IMR-90 (cell line): ENCODE measurements at regions not wholly inside any gene's neighbourhood (a gene's known extent, or its start where the extent isn't known, plus 50 kb on each side); places are given as distances from the start of the nearest gene placed in this dataset.

Source experiments
- ATAC-seq: fragments of 200-7000 bp; cut with Tn5 transposase; 2 replicates; pipeline ENCODE4 v1.9.1; 2020; ENCODE audit warnings: low read depth, mild to moderate bottlenecking, moderate library complexity
- BruUV-seq: library from RNA; stranded (reverse); fragments of 400-500 nt; replicated peaks from 2 replicates; lab custom pipeline; 2021; lab: Mats Ljungman, UMichigan
- CTCF ChIA-PET: fragments of 300-600 bp; formaldehyde crosslinking; extraction: SDS; loops from one replicate; lab custom pipeline; 2021; ENCODE audit warnings: antibody characterized with exemption; lab: Yijun Ruan, JAX
- POLR2A ChIA-PET: fragments of 300-600 bp; sonication (Branson Sonifier 250); formaldehyde crosslinking; loops from one replicate; lab custom pipeline; 2022; ENCODE audit warnings: antibody characterized with exemption; ENCODE audit not compliant: unreplicated experiment; lab: Charles Lee
- DNase-seq: peaks from one replicate; pipeline ENCODE4 v3.0.0; 2013
- H2AFZ ChIP-seq: replicated peaks from 2 replicates; pipeline ENCODE3; 2013; ENCODE audit warnings: low read length, mild to moderate bottlenecking; ENCODE audit not compliant: poor library complexity
- H2AK5ac ChIP-seq: 2 replicates; pipeline ENCODE4 v1.6.1; 2013; ENCODE audit warnings: low read depth, low read length, inconsistent platforms
- H2AK9ac ChIP-seq: replicated peaks from 2 replicates; pipeline ENCODE3; 2013; ENCODE audit warnings: mild to moderate bottlenecking, low read depth, low read length, moderate library complexity; ENCODE audit not compliant: poor library complexity
- H2BK120ac ChIP-seq: 2 replicates; pipeline ENCODE4 v1.6.1; 2013; ENCODE audit warnings: low read depth, low read length, inconsistent platforms
- H2BK15ac ChIP-seq: 3 replicates; pipeline ENCODE4 v1.6.1; 2013; ENCODE audit warnings: low read depth, low read length, inconsistent platforms
- H2BK20ac ChIP-seq: 2 replicates; pipeline ENCODE4 v1.6.1; 2013; ENCODE audit warnings: low read depth, mild to moderate bottlenecking, inconsistent platforms, low read length, moderate library complexity
- H2BK5ac ChIP-seq: 2 replicates; pipeline ENCODE4 v1.6.1; 2013; ENCODE audit warnings: mild to moderate bottlenecking, low read depth, low read length, inconsistent platforms; ENCODE audit not compliant: poor library complexity, severe bottlenecking
- H3K14ac ChIP-seq: replicated peaks from 2 replicates; pipeline ENCODE4 v1.6.1; 2013; ENCODE audit warnings: low read depth, low read length, inconsistent platforms
- H3K18ac ChIP-seq: 2 replicates; pipeline ENCODE4 v1.6.1; 2013; ENCODE audit warnings: low read depth, low read length, control low read depth
- H3K23ac ChIP-seq: 2 replicates; pipeline ENCODE4 v1.6.1; 2013; ENCODE audit warnings: low read depth, low read length, inconsistent platforms
- H3K27ac ChIP-seq: 2 replicates; pipeline ENCODE4 v1.5.1; 2013; ENCODE audit warnings: mild to moderate bottlenecking, control low read depth, low read length; ENCODE audit not compliant: insufficient read depth
- H3K27me3 ChIP-seq: 2 replicates; pipeline ENCODE4 v1.6.1; 2013; ENCODE audit warnings: low read length; ENCODE audit not compliant: control insufficient read depth, insufficient read depth
- H3K36me3 ChIP-seq: 2 replicates; pipeline ENCODE4 v1.6.1; 2013; ENCODE audit warnings: low read length, mixed read lengths; ENCODE audit not compliant: control insufficient read depth, insufficient read depth
- H3K4ac ChIP-seq: 2 replicates; pipeline ENCODE4 v1.6.1; 2013; ENCODE audit warnings: low read depth, low read length, inconsistent platforms
- H3K4me1 ChIP-seq: 2 replicates; pipeline ENCODE4 v1.6.1; 2013; ENCODE audit warnings: low read length, mixed read lengths; ENCODE audit not compliant: control insufficient read depth, insufficient read depth
- H3K4me2 ChIP-seq: 2 replicates; pipeline ENCODE4 v1.6.1; 2013; ENCODE audit warnings: low read depth, mild to moderate bottlenecking, control low read depth, low read length, moderate library complexity
- H3K4me3 ChIP-seq: 2 replicates; pipeline ENCODE4 v1.5.1; 2013; ENCODE audit warnings: low read depth, mild to moderate bottlenecking, control low read depth, low read length, moderate library complexity; ENCODE audit not compliant: insufficient read depth
- H3K56ac ChIP-seq: 2 replicates; pipeline ENCODE4 v1.6.1; 2013; ENCODE audit warnings: low read length, inconsistent platforms; ENCODE audit not compliant: insufficient read depth; ENCODE audit errors: extremely low read depth
- H3K79me1 ChIP-seq, 2 experiments: 2 replicates each; pipeline ENCODE4 v1.6.1; 2013; ENCODE audit warnings: low read length in 2 of 2, inconsistent platforms in 1 of 2, low read depth in 1 of 2
- H3K9ac ChIP-seq: 2 replicates; pipeline ENCODE4 v1.6.1; 2013; ENCODE audit warnings: low read depth, low read length, control low read depth
- H3K9me1 ChIP-seq: 2 replicates; pipeline ENCODE4 v1.6.1; 2013; ENCODE audit warnings: low read length, inconsistent platforms; ENCODE audit not compliant: insufficient read depth
- H3K9me3 ChIP-seq: 2 replicates; pipeline ENCODE4 v1.6.1; 2013; ENCODE audit warnings: low read length; ENCODE audit not compliant: control insufficient read depth, insufficient read depth
- H4K20me1 ChIP-seq: 2 replicates; pipeline ENCODE4 v1.6.1; 2013; ENCODE audit warnings: low read length, inconsistent platforms; ENCODE audit not compliant: insufficient read depth
- H4K5ac ChIP-seq: 2 replicates; pipeline ENCODE4 v1.6.1; 2013; ENCODE audit warnings: mild to moderate bottlenecking, low read depth, low read length, control low read depth
- H4K8ac ChIP-seq, 2 experiments: 2 replicates each; pipeline ENCODE4 v1.6.1; 2013; ENCODE audit warnings: low read depth in 2 of 2, low read length in 2 of 2, control low read depth in 1 of 2, inconsistent platforms in 1 of 2
- H4K91ac ChIP-seq: 2 replicates; pipeline ENCODE4 v1.6.1; 2013; ENCODE audit warnings: low read depth, low read length, inconsistent platforms; ENCODE audit not compliant: insufficient read depth
- BHLHE40 ChIP-seq: fragments of 150-350 bp; IDR thresholded peaks from 2 replicates; pipeline ENCODE4 v1.6.1; 2016; ENCODE audit warnings: mild to moderate bottlenecking, low read depth, low read length
- CHD1 ChIP-seq: IDR thresholded peaks from 2 replicates; pipeline ENCODE4 v1.6.1; 2012; ENCODE audit warnings: low read depth, low read length, improper control_type of control experiment
- MAFK ChIP-seq: IDR thresholded peaks from 2 replicates; pipeline ENCODE4 v1.6.1; 2012; ENCODE audit warnings: low read depth, low read length, improper control_type of control experiment
- MAZ ChIP-seq: IDR thresholded peaks from 2 replicates; pipeline ENCODE4 v1.6.1; 2012; ENCODE audit warnings: low read depth, mild to moderate bottlenecking, low read length, improper control_type of control experiment, moderate library complexity, borderline replicate concordance
- MXI1 ChIP-seq: IDR thresholded peaks from 2 replicates; pipeline ENCODE4 v1.6.1; 2012; ENCODE audit warnings: low read depth, mild to moderate bottlenecking, low read length, moderate library complexity, borderline replicate concordance
- NFE2L2 ChIP-seq: fragments of 150-350 bp; IDR thresholded peaks from 2 replicates; pipeline ENCODE4 v1.6.1; 2016; ENCODE audit warnings: low read depth, mild to moderate bottlenecking, low read length
- POLR2A ChIP-seq: IDR thresholded peaks from 2 replicates; pipeline ENCODE4 v1.6.1; 2012; ENCODE audit warnings: mild to moderate bottlenecking, low read depth, low read length
- RCOR1 ChIP-seq: IDR thresholded peaks from 2 replicates; pipeline ENCODE4 v1.6.1; 2012; ENCODE audit warnings: mild to moderate bottlenecking, low read length, improper control_type of control experiment; ENCODE audit not compliant: insufficient replicate concordance
- RFX5 ChIP-seq: IDR thresholded peaks from 2 replicates; pipeline ENCODE4 v1.8.0; 2012; ENCODE audit warnings: low read depth, mild to moderate bottlenecking, low read length, moderate library complexity
- WGBS, 2 experiments: methylation state at CpG; one replicate each; pipeline versions ENCODE4 v1.1.5 to v1.1.7; 2013; ENCODE audit warnings: missing lambda C conversion rate in 2 of 2; ENCODE audit not compliant: insufficient read length in 1 of 2; ENCODE audit errors: extremely low coverage in 2 of 2; 5-methylcytosine and 5-hydroxymethylcytosine counted together
- dilution Hi-C: fragments of 300-500 bp; cut with HindIII; formaldehyde crosslinking; loops from one replicate; pipeline ENCODE4 v1.14.3; 2018; ENCODE audit warnings: low sequenced_read_pairs; ENCODE audit not compliant: unreplicated experiment
- in situ Hi-C: fragments of 300-500 bp; cut with MboI; formaldehyde crosslinking; loops from 3 replicates; pipeline ENCODE4 v1.14.3; 2019; ENCODE audit warnings: low sequenced_read_pairs, inconsistent platforms, mixed read lengths
- intact Hi-C: fragments of 100-400 bp; cut with micrococcal nuclease; formaldehyde crosslinking; loops from 2 replicates; pipeline ENCODE4 v1.10.0; 2022
- TF ChIP-seq, protein P1 (sequence below): fragments of 150-350 bp; IDR thresholded peaks from 2 replicates; pipeline ENCODE4 v1.6.1; 2017; ENCODE audit warnings: mild to moderate bottlenecking, antibody characterized with exemption, low read length, low read depth
- TF ChIP-seq, protein P2 (sequence below): conservative IDR thresholded peaks from 2 replicates; pipeline ENCODE4 v1.5.1; 2012; ENCODE audit warnings: mild to moderate bottlenecking, low read depth, low read length, improper control_type of control experiment
- TF ChIP-seq, protein P3 (sequence below): fragments of 150-350 bp; IDR thresholded peaks from 2 replicates; pipeline ENCODE4 v1.6.1; 2016; ENCODE audit warnings: low read depth, mild to moderate bottlenecking, low read length, moderate library complexity, borderline replicate concordance

DNA sequence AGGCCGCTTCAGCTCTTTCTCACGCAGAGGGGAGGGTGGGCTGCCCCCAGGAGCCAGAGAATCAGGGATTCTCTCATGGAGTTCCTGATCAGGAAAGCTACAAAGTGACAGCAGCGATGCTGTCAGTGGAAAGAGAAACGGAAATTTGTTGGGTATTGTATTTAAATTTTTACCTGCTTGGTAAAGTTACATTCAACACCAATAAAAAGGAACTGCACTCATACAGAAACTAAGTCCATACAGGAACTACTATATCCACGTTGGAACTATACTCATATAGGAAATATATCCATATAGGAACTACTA, 325.5 kb upstream of the IRX4 start:
- no peak overlapping the region for H4K8ac ChIP-seq
- no peak overlapping the region for H3K4ac ChIP-seq
- no peaks in the 10 kb centered on the region for H3K36me3 ChIP-seq
- H4K91ac ChIP-seq, result no peak overlapping the region
- H3K4me3 ChIP-seq, result no peak overlapping the region
- no peak overlapping the region for H3K4me2 ChIP-seq
- CTCF ChIA-PET, result no interaction called here
- no peaks in the 10 kb centered on the region for H3K79me1 ChIP-seq
- H3K9me1 ChIP-seq, result no peaks in the 10 kb centered on the region
- no peak for DNase-seq
- WGBS, 2 experiments, result no CpG with 5 or more reads among the region's 5 CpGs
- H3K9me3 ChIP-seq, result peaks cover 21% of the 10 kb centered on the region
- H2BK20ac ChIP-seq, result no peak overlapping the region
- H2BK120ac ChIP-seq, result no peak overlapping the region
- TF ChIP-seq, protein P1, sequence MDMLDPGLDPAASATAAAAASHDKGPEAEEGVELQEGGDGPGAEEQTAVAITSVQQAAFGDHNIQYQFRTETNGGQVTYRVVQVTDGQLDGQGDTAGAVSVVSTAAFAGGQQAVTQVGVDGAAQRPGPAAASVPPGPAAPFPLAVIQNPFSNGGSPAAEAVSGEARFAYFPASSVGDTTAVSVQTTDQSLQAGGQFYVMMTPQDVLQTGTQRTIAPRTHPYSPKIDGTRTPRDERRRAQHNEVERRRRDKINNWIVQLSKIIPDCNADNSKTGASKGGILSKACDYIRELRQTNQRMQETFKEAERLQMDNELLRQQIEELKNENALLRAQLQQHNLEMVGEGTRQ, result no peak
- TF ChIP-seq RCOR1 (no peak), MAFK (no peak), CHD1 (no peak), RFX5 (no peak), POLR2A (no peak), BHLHE40 (no peak), MAZ (no peak), MXI1 (no peak), NFE2L2 (no peak)
- TF ChIP-seq, protein P2, sequence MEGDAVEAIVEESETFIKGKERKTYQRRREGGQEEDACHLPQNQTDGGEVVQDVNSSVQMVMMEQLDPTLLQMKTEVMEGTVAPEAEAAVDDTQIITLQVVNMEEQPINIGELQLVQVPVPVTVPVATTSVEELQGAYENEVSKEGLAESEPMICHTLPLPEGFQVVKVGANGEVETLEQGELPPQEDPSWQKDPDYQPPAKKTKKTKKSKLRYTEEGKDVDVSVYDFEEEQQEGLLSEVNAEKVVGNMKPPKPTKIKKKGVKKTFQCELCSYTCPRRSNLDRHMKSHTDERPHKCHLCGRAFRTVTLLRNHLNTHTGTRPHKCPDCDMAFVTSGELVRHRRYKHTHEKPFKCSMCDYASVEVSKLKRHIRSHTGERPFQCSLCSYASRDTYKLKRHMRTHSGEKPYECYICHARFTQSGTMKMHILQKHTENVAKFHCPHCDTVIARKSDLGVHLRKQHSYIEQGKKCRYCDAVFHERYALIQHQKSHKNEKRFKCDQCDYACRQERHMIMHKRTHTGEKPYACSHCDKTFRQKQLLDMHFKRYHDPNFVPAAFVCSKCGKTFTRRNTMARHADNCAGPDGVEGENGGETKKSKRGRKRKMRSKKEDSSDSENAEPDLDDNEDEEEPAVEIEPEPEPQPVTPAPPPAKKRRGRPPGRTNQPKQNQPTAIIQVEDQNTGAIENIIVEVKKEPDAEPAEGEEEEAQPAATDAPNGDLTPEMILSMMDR, result no peak
- TF ChIP-seq, protein P3, sequence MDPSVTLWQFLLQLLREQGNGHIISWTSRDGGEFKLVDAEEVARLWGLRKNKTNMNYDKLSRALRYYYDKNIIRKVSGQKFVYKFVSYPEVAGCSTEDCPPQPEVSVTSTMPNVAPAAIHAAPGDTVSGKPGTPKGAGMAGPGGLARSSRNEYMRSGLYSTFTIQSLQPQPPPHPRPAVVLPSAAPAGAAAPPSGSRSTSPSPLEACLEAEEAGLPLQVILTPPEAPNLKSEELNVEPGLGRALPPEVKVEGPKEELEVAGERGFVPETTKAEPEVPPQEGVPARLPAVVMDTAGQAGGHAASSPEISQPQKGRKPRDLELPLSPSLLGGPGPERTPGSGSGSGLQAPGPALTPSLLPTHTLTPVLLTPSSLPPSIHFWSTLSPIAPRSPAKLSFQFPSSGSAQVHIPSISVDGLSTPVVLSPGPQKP, result no peak
- no TSS peak for BruUV-seq
- H2BK15ac ChIP-seq, result no peak overlapping the region
- no peaks in the 10 kb centered on the region for H3K27me3 ChIP-seq
- H3K4me1 ChIP-seq, result no peaks in the 10 kb centered on the region
- H2AFZ ChIP-seq, result no peak overlapping the region
- no peak overlapping the region for H2BK5ac ChIP-seq
- H3K9ac ChIP-seq, result no peak overlapping the region
- ATAC-seq, result no peak
- POLR2A ChIA-PET, result no interaction called here
- in situ Hi-C loops, result no loop called here
- H4K20me1 ChIP-seq, result no peaks in the 10 kb centered on the region
- no peak overlapping the region for H2AK5ac ChIP-seq
- H3K18ac ChIP-seq, result no peak overlapping the region
- H2AK9ac ChIP-seq, result no peak overlapping the region
- no peak overlapping the region for H3K14ac ChIP-seq
- H4K5ac ChIP-seq, result no peak overlapping the region
- no peak overlapping the region for H3K23ac ChIP-seq
- intact Hi-C loops, result no loop called here
- no peak overlapping the region for H3K56ac ChIP-seq
- dilution Hi-C loops, result no loop called here
- no peak overlapping the region for H3K27ac ChIP-seq
